Tibial nerve (tissue), 4 donors: ENCODE measurements at regions not wholly inside any gene's neighbourhood (a gene's known extent, or its start where the extent isn't known, plus 50 kb on each side); places are given as distances from the start of the nearest gene placed in this dataset.

Source experiments
- DNase-seq, 2 donors: peaks; one replicate each; pipeline ENCODE4 v3.0.0-alpha.2; 2019; ENCODE audit warnings: low spot score in 2 of 2
- H3K27ac ChIP-seq, 4 donors: fragments of 200-600 bp; sonication (generic) in 3 of 4; one replicate each; pipeline ENCODE4 v1.5.1; 2017 to 2019; ENCODE audit warnings: mild to moderate bottlenecking in 1 of 4
- H3K27me3 ChIP-seq, 2 donors: fragments of 200-600 bp; sonication (generic) in 1 of 2; one replicate each; pipeline versions ENCODE4 v1.5.1 to v1.6.0; 2017 to 2019
- H3K36me3 ChIP-seq, 3 donors: fragments of 200-600 bp; sonication (generic); one replicate each; pipeline ENCODE4 v1.5.1; 2018 to 2019
- H3K4me1 ChIP-seq, 4 donors: fragments of 200-600 bp; sonication (generic) in 3 of 4; one replicate each; pipeline ENCODE4 v1.5.1; 2017 to 2019
- H3K4me3 ChIP-seq, 4 donors: fragments of 200-600 bp; sonication (generic) in 3 of 4; one replicate each; pipeline ENCODE4 v1.5.1; 2017 to 2019; ENCODE audit warnings: mild to moderate bottlenecking in 1 of 4, moderate library complexity in 1 of 4
- H3K9me3 ChIP-seq, 4 donors: fragments of 200-600 bp; sonication (generic) in 3 of 4; one replicate each; pipeline ENCODE4 v1.5.1; 2017 to 2019
- CTCF ChIP-seq, 5 experiments: fragments of 200-600 bp in 3 of 5; fragments of 450-650 bp in 2 of 5; sonication (generic) in 3 of 5; IDR thresholded peaks; one replicate each; pipeline ENCODE4 v1.5.1; 2016 to 2019; ENCODE audit warnings: antibody characterized with exemption in 5 of 5, mild to moderate bottlenecking in 3 of 5, moderate library complexity in 2 of 5
- EP300 ChIP-seq, 2 donors: sonication (generic); formaldehyde crosslinking; IDR thresholded peaks; one replicate each; pipeline ENCODE4 v1.6.1; 2017; ENCODE audit warnings: antibody characterized with exemption in 2 of 2, mild to moderate bottlenecking in 1 of 2
- POLR2A ChIP-seq, 2 donors: fragments of 450-650 bp; IDR thresholded peaks; one replicate each; pipeline ENCODE4 v1.6.1; 2017; ENCODE audit warnings: antibody characterized with exemption in 2 of 2, mild to moderate bottlenecking in 2 of 2, moderate library complexity in 2 of 2
- WGBS, 2 donors: methylation state at CpG; one replicate each; pipeline ENCODE4 v1.1.5; 2018; 5-methylcytosine and 5-hydroxymethylcytosine counted together

- Histone ChIP-seq H3K9me3 (no peaks in the 10 kb centered on the region), H3K27ac (no peak overlapping the region), H3K27me3 (no peaks in the 10 kb centered on the region), H3K4me1 (no peaks in the 10 kb centered on the region), H3K4me3 (no peak overlapping the region), H3K36me3 (no peaks in the 10 kb centered on the region)
- WGBS, 2 donors = 78 to 85% methylated on average over 2 of the region's 2 CpGs
- DNase-seq = no peak
- TF ChIP-seq EP300 (IDR thresholded peaks at IDR 0.05) (no peak), POLR2A (IDR thresholded peaks at IDR 0.05) (no peak)
Observed at GRCh38 chr16:60922920-60923319, 1113.3 kb downstream of the CDH8 start.

GRCh38 chr16:60914334-60914733 lies 1121.9 kb downstream of the CDH8 start:
- Histone ChIP-seq H3K36me3 (no peaks in the 10 kb centered on the region), H3K4me3 (no peak overlapping the region), H3K9me3 (no peaks in the 10 kb centered on the region), H3K27ac (no peak overlapping the region), H3K27me3 (no peaks in the 10 kb centered on the region), H3K4me1 (no peaks in the 10 kb centered on the region)
- TF ChIP-seq POLR2A (IDR thresholded peaks at IDR 0.05) (no peak), CTCF (IDR thresholded peaks at IDR 0.05) (no peak), EP300 (IDR thresholded peaks at IDR 0.05) (no peak)
- 83 to 91% methylated on average over 3 of the region's 3 CpGs for WGBS, 2 donors
- DNase-seq = no peak

- H3K36me3 ChIP-seq = no peaks in the 10 kb centered on the region
- no peaks in the 10 kb centered on the region for H3K4me1 ChIP-seq
- no peaks in the 10 kb centered on the region for H3K9me3 ChIP-seq
- H3K27ac ChIP-seq = no peak overlapping the region
- no peaks in the 10 kb centered on the region for H3K27me3 ChIP-seq
- TF ChIP-seq EP300 (IDR thresholded peaks at IDR 0.05) (no peak), CTCF (IDR thresholded peaks at IDR 0.05) (no peak), POLR2A (IDR thresholded peaks at IDR 0.05) (no peak)
- 84 to 92% methylated on average over 4 of the region's 4 CpGs for WGBS, 2 donors
- no peak overlapping the region for H3K4me3 ChIP-seq
- DNase-seq = no peak
Observed at GRCh38 chr16:60907645-60908044, 1128.6 kb downstream of the CDH8 start.

- WGBS, 2 donors = 51 to 67% methylated on average over 4 of the region's 4 CpGs
- DNase-seq = no peak
- Histone ChIP-seq H3K9me3 (no peaks in the 10 kb centered on the region), H3K4me3 (no peak overlapping the region), H3K27ac (no peak overlapping the region), H3K4me1 (no peaks in the 10 kb centered on the region), H3K36me3 (no peaks in the 10 kb centered on the region), H3K27me3 (no peaks in the 10 kb centered on the region)
- no peak for TF ChIP-seq CTCF (IDR thresholded peaks at IDR 0.05)
- no peak for TF ChIP-seq EP300 (IDR thresholded peaks at IDR 0.05)
- no peak for TF ChIP-seq POLR2A (IDR thresholded peaks at IDR 0.05)
Observed at GRCh38 chr16:60905811-60906210, 1130.4 kb downstream of the CDH8 start.

- no peak for TF ChIP-seq EP300 (IDR thresholded peaks at IDR 0.05)
- no peak for TF ChIP-seq POLR2A (IDR thresholded peaks at IDR 0.05)
- no peak for TF ChIP-seq CTCF (IDR thresholded peaks at IDR 0.05)
- peaks cover 0 to 10% (median 5%) of the 10 kb centered on the region in 4 donors for H3K9me3 ChIP-seq
- no peak for DNase-seq
- no peaks in the 10 kb centered on the region for H3K4me1 ChIP-seq
- H3K27ac ChIP-seq = no peak overlapping the region
- H3K36me3 ChIP-seq = no peaks in the 10 kb centered on the region
- no peaks in the 10 kb centered on the region for H3K27me3 ChIP-seq
- H3K4me3 ChIP-seq = no peak overlapping the region
- 89 to 92% methylated on average over 4 of the region's 4 CpGs for WGBS, 2 donors
Observed at GRCh38 chr16:60902114-60902513, 1134.1 kb downstream of the CDH8 start.

GRCh38 chr16:60882816-60883215 lies 1153.4 kb downstream of the CDH8 start:
- WGBS, 2 donors = 47 to 60% methylated on average over 2 of the region's 2 CpGs
- Histone ChIP-seq H3K4me1 (no peaks in the 10 kb centered on the region), H3K27ac (no peak overlapping the region), H3K36me3 (no peaks in the 10 kb centered on the region), H3K27me3 (no peaks in the 10 kb centered on the region), H3K4me3 (no peak overlapping the region), H3K9me3 (no peaks in the 10 kb centered on the region)
- TF ChIP-seq CTCF (IDR thresholded peaks at IDR 0.05) (no peak), POLR2A (IDR thresholded peaks at IDR 0.05) (no peak), EP300 (IDR thresholded peaks at IDR 0.05) (no peak)
- no peak for DNase-seq
